Suppressor macrophage (primary cell): ENCODE measurements at regions not wholly inside any gene's neighbourhood (a gene's known extent, or its start where the extent isn't known, plus 50 kb on each side); places are given as distances from the start of the nearest gene placed in this dataset.

Experiments
- DNase-seq, 4 experiments: peaks; one replicate each; pipeline ENCODE4 v3.0.0-alpha.2; 2020 to 2022

GRCh38 chr3:76078101-76078500, 292.8 kb upstream of the ZNF717 start:
- no peak for DNase-seq

GRCh38 chr3:76083992-76084391, 298.6 kb upstream of the ZNF717 start:
- no peak for DNase-seq

GRCh38 chr3:76096036-76096435, 310.7 kb upstream of the ZNF717 start:
- DNase-seq = no peak

- no peak for DNase-seq
Measured at GRCh38 chr3:76096836-76097588, 311.7 kb upstream of the ZNF717 start.

GRCh38 chr3:76097589-76097969, 312.2 kb upstream of the ZNF717 start:
- DNase-seq = no peak

GRCh38 chr3:76099956-76100355, 314.6 kb upstream of the ZNF717 start:
- no peak for DNase-seq

GRCh38 chr3:76107935-76108570, 322.7 kb upstream of the ZNF717 start:
- DNase-seq = peak; percentile 2 to 31 (median 22)

- no peak for DNase-seq
Measured at GRCh38 chr3:76111808-76112207, 326.5 kb upstream of the ZNF717 start.

- DNase-seq = peak in 2 of 4 experiments; percentile 9 to 36
Measured at GRCh38 chr3:76122007-76122406, 336.7 kb upstream of the ZNF717 start.

- DNase-seq = no peak
Measured at GRCh38 chr3:76129441-76129840, 344.1 kb upstream of the ZNF717 start.

- DNase-seq = no peak
Measured at GRCh38 chr3:76131396-76132153, 346.2 kb upstream of the ZNF717 start.

GRCh38 chr3:76132154-76132470, 346.8 kb upstream of the ZNF717 start:
- no peak for DNase-seq

- DNase-seq = no peak
Measured at GRCh38 chr3:76134166-76134565, 348.8 kb upstream of the ZNF717 start.

- no peak for DNase-seq
Measured at GRCh38 chr3:76138921-76139320, 353.6 kb upstream of the ZNF717 start.

- DNase-seq = no peak
Measured at GRCh38 chr3:76147846-76148245, 362.5 kb upstream of the ZNF717 start.

GRCh38 chr3:76152028-76152427, 366.7 kb upstream of the ZNF717 start:
- DNase-seq = no peak

GRCh38 chr3:76161856-76162255, 376.5 kb upstream of the ZNF717 start:
- DNase-seq = no peak

GRCh38 chr3:76171647-76172046, 386.3 kb upstream of the ZNF717 start:
- DNase-seq = no peak

GRCh38 chr3:76177610-76178009, 392.3 kb upstream of the ZNF717 start:
- DNase-seq = no peak

- DNase-seq = no peak
Measured at GRCh38 chr3:76178412-76178811, 393.1 kb upstream of the ZNF717 start.

- DNase-seq = no peak
Measured at GRCh38 chr3:76181213-76181612, 395.9 kb upstream of the ZNF717 start.

GRCh38 chr3:76198086-76198485, 412.7 kb upstream of the ZNF717 start:
- no peak for DNase-seq

- DNase-seq = no peak
Measured at GRCh38 chr3:76199382-76199781, 414.0 kb upstream of the ZNF717 start.

GRCh38 chr3:76203578-76203977, 418.2 kb upstream of the ZNF717 start:
- no peak for DNase-seq
